ENCODE measurements at regions not wholly inside any gene's neighbourhood (a gene's known extent, or its start where the extent isn't known, plus 50 kb on each side); places are given as distances from the start of the nearest gene placed in this dataset.

GRCh38 chr6:139706912-139707311 lies 332.5 kb upstream of the CITED2 start:
- H3K27me3 ChIP-seq (ENCODE audit: insufficient read depth, low read length), result no peaks in the 10 kb centered on the region
- H3K27ac ChIP-seq (ENCODE audit: low read depth, low read length), result no peak overlapping the region
- no peak for TF ChIP-seq CTCF (IDR thresholded peaks at IDR 0.05; ENCODE audit: extremely low read depth, low read depth, low read length)
- no peak overlapping the region for H3K4me3 ChIP-seq (ENCODE audit: insufficient read depth, low read length)
- H3K36me3 ChIP-seq (ENCODE audit: insufficient read depth, low read length), result no peaks in the 10 kb centered on the region
- no peaks in the 10 kb centered on the region for H3K9me3 ChIP-seq (ENCODE audit: low read depth, low read length)
- no peak for DNase-seq (ENCODE audit: insufficient read length, low spot score, missing footprints)
- no peak overlapping the region for H3K4me2 ChIP-seq (ENCODE audit: insufficient read depth, low read length)
- H4K20me1 ChIP-seq (ENCODE audit: insufficient read depth, low read length), result no peaks in the 10 kb centered on the region
- no peak overlapping the region for H2AFZ ChIP-seq (ENCODE audit: low read length)
- H3K79me2 ChIP-seq (ENCODE audit: insufficient read depth, low read length), result no peaks in the 10 kb centered on the region
- peaks cover 28% of the 10 kb centered on the region for H3K4me1 ChIP-seq (ENCODE audit: insufficient read depth, low read length)

GRCh38 chr6:139705284-139705683 lies 330.8 kb upstream of the CITED2 start:
- no peaks in the 10 kb centered on the region for H3K27me3 ChIP-seq (ENCODE audit: insufficient read depth, low read length)
- H3K4me1 ChIP-seq (ENCODE audit: insufficient read depth, low read length), result peaks cover 18% of the 10 kb centered on the region
- TF ChIP-seq CTCF (IDR thresholded peaks at IDR 0.05; ENCODE audit: extremely low read depth, low read depth, low read length), result no peak
- DNase-seq (ENCODE audit: insufficient read length, low spot score, missing footprints), result no peak
- H3K4me2 ChIP-seq (ENCODE audit: insufficient read depth, low read length), result no peak overlapping the region
- no peak overlapping the region for H2AFZ ChIP-seq (ENCODE audit: low read length)
- no peak overlapping the region for H3K4me3 ChIP-seq (ENCODE audit: insufficient read depth, low read length)
- no peaks in the 10 kb centered on the region for H3K36me3 ChIP-seq (ENCODE audit: insufficient read depth, low read length)
- no peaks in the 10 kb centered on the region for H3K79me2 ChIP-seq (ENCODE audit: insufficient read depth, low read length)
- H3K27ac ChIP-seq (ENCODE audit: low read depth, low read length), result no peak overlapping the region
- no peaks in the 10 kb centered on the region for H4K20me1 ChIP-seq (ENCODE audit: insufficient read depth, low read length)
- H3K9me3 ChIP-seq (ENCODE audit: low read depth, low read length), result no peaks in the 10 kb centered on the region

- H3K27me3 ChIP-seq (ENCODE audit: insufficient read depth, low read length), result no peaks in the 10 kb centered on the region
- H3K4me3 ChIP-seq (ENCODE audit: insufficient read depth, low read length), result no peak overlapping the region
- no peaks in the 10 kb centered on the region for H4K20me1 ChIP-seq (ENCODE audit: insufficient read depth, low read length)
- no peak for DNase-seq (ENCODE audit: insufficient read length, low spot score, missing footprints)
- H3K36me3 ChIP-seq (ENCODE audit: insufficient read depth, low read length), result no peaks in the 10 kb centered on the region
- H3K9me3 ChIP-seq (ENCODE audit: low read depth, low read length), result no peaks in the 10 kb centered on the region
- no peaks in the 10 kb centered on the region for H3K79me2 ChIP-seq (ENCODE audit: insufficient read depth, low read length)
- H3K4me2 ChIP-seq (ENCODE audit: insufficient read depth, low read length), result no peak overlapping the region
- TF ChIP-seq CTCF (IDR thresholded peaks at IDR 0.05; ENCODE audit: extremely low read depth, low read depth, low read length), result no peak
- H3K27ac ChIP-seq (ENCODE audit: low read depth, low read length), result no peak overlapping the region
- H2AFZ ChIP-seq (ENCODE audit: low read length), result no peak overlapping the region
- peaks cover 10% of the 10 kb centered on the region for H3K4me1 ChIP-seq (ENCODE audit: insufficient read depth, low read length)
Measured at GRCh38 chr6:139703780-139704179, 329.3 kb upstream of the CITED2 start.

GRCh38 chr6:139702706-139703105 lies 328.3 kb upstream of the CITED2 start:
- TF ChIP-seq CTCF (IDR thresholded peaks at IDR 0.05; ENCODE audit: extremely low read depth, low read depth, low read length), result no peak
- H3K27ac ChIP-seq (ENCODE audit: low read depth, low read length), result no peak overlapping the region
- no peaks in the 10 kb centered on the region for H3K36me3 ChIP-seq (ENCODE audit: insufficient read depth, low read length)
- H3K4me2 ChIP-seq (ENCODE audit: insufficient read depth, low read length), result no peak overlapping the region
- peak overlapping the region; percentile 15 for H2AFZ ChIP-seq (ENCODE audit: low read length)
- no peak overlapping the region for H3K4me3 ChIP-seq (ENCODE audit: insufficient read depth, low read length)
- H3K4me1 ChIP-seq (ENCODE audit: insufficient read depth, low read length), result no peaks in the 10 kb centered on the region
- H3K9me3 ChIP-seq (ENCODE audit: low read depth, low read length), result no peaks in the 10 kb centered on the region
- no peak for DNase-seq (ENCODE audit: insufficient read length, low spot score, missing footprints)
- H3K79me2 ChIP-seq (ENCODE audit: insufficient read depth, low read length), result no peaks in the 10 kb centered on the region
- H4K20me1 ChIP-seq (ENCODE audit: insufficient read depth, low read length), result no peaks in the 10 kb centered on the region
- no peaks in the 10 kb centered on the region for H3K27me3 ChIP-seq (ENCODE audit: insufficient read depth, low read length)
